ENCODE measurements at regions not wholly inside any gene's neighbourhood (a gene's known extent, or its start where the extent isn't known, plus 50 kb on each side); places are given as distances from the start of the nearest gene placed in this dataset.
"Not testable (repeated sequence)": the region's sequence is repeated elsewhere in the genome, so short reads cannot be mapped to it uniquely, and the experiment has no call there.

DNA sequence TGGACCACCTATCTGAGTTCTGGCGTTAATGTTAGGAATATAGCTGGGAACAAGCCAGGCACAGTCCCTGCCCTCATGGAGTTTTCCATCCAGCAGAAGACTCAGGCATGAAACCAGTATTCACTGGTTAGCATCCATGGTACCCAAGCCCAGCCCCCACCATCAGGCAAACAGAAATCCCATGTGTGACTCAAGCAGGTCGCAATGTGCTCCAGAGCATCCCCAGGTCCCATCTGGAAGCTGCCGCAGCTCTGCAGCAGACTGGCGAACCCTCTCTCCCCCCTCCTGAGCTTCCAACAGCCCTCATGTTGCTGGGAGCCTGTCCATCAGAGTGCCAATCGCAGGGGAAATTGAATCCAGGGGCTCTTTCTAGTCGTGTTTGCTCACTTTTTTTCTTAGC, 174.2 kb downstream of the RRAGC start:
- H3K4me3 ChIP-seq (ENCODE audit: low read depth, low read length), result no peak overlapping the region
- no peak for DNase-seq (ENCODE audit: low read depth)

DNA sequence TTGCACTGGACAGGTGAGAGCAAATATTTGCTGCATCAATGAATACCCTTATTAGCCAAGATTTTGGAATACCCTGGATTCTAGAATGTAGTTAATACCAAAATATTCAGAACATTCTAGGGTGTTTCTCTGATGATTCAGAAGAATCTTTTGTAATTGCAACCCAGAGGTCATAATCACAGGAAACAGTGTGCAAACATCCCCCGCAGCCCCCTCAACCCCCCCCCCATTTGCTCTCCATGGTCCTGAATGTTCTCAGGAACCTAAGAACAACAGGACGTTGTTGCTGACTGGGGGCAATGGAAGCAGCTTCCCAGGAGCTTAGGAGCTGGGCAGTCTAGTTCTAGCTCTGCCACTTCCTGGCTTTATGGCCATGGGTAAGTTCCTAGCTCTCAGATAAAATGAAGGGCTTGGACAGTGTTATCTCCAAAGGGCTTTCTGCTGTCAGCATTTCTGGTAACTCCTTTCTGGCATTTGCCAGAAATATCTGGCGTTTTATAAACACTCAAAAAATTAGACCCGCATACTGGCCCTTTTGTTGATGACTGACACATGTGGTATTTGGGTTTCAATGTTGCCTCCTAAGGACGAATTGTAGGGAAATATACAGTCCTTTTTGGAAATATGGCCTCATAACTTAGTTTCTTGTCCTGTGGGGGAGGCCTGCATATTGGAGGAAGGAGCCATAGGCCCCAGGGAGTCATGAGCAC, 178.6 kb downstream of the RRAGC start:
- DNase-seq (ENCODE audit: low read depth), result peak; percentile 6
- no peak overlapping the region for H3K4me3 ChIP-seq (ENCODE audit: low read depth, low read length)

DNA sequence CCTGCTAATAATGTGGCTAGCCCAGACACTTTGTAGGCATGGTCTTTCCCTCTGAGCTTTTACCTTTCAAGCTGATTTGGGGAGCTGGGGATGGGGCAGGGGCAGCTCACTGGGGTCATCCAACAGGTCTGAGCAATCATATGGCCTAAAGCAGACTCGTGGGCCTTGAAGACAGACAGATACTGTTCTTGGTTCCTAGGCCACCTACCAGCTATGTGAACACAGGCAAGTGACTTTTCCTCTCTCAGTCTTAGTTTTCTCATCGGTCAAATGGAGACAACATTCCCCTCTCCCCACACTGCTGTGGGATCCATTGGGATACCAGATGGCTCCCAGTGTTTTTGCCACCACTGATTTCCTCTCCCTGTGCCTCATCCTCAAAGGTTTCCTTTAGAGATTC, 181.8 kb downstream of the RRAGC start:
- no peak for DNase-seq (ENCODE audit: low read depth)
- H3K4me3 ChIP-seq (ENCODE audit: low read depth, low read length), result no peak overlapping the region

DNA sequence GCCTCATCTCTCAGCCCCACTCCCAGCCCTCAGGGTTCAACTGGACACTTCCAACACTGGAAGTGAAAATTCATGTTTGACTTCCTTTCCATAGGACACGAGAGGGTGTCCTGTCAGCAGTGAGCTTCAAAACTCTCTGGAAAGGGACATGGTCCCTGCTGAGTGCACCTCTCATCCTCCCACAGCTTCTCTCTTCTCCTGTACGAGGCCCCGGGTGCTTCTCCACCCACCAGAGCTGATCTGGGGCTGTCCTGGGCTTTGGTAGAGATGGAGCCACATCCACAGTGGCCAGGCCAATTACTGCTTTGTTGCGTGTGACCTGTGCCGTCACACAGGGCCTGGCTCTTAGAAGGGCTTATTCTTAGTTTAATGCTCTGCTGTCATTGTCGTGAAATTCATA, 182.3 kb downstream of the RRAGC start:
- H3K4me3 ChIP-seq (ENCODE audit: low read depth, low read length), result no peak overlapping the region

DNA sequence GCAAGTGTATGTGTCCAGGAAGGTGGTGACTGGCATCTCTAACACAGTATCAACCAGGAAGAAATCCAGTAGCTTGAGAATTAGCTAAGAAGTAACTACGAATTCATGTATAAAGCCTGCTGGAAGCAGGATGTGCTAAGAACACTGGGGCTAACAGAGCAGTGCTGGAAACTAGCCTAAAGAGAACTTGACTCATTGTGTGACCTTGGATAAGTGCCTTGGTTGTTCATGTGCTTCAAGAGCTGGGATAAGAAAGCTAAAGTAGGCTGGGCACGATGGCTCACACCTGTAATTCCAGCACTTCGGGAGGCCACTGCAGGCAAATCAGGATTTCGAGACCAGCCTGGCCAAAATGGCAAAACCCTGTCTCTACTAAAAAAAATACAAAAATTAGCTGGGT, 186.9 kb downstream of the RRAGC start:
- DNase-seq (ENCODE audit: low read depth), result no peak
- H3K4me3 ChIP-seq (ENCODE audit: low read depth, low read length), result no peak overlapping the region

More for the DNA sequence above, 182.3 kb downstream of the RRAGC start:
- no peak for DNase-seq (ENCODE audit: low read depth)

DNA sequence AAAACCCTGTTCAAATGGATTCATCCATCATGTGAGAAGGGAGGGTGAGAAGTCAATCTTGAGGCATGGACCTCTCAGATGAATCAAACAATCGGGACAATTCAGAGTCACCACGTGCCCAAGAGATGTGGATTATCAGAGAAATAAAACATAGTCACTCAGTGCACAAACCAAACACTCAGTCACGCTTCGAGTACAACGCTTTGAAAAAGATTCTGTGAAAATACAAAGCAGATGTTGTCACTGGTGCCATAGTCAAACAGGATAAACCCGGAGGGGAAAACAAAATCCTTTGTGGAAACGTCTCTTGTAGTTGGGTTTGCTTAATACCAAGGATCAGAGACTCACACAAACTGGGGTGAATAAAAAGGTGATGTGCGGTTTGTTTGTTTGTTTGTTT, 188.4 kb downstream of the RRAGC start:
- DNase-seq (ENCODE audit: low read depth), result no peak
- no peak overlapping the region for H3K4me3 ChIP-seq (ENCODE audit: low read depth, low read length)

DNA sequence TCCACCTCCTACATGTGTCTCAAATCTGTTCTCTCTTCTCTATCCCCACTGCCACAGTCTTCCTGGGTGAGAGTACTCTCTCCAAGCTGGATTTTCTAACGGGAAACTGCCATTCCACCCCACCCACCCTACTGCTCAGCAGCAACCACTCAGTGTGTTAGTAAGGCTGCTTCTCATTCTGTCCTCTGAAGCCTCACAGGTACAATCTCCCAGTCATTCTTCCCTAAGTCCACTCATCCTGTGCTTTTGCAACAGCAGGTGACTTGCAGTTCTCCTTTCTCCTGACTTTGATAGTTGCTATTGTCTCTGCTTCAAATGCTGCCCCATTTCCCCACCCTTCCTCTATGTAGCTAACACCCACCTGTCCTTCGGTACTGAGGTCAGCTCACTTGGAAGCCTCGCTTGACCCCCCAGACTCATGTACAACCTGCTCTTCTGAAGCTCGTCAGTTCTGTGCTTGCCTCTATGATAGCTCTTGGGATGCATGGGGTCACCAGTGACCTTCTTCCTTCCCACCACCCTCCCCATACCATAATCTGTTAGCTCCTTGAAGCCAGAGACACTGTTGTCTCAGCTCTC, 188.9 kb downstream of the RRAGC start:
- no peak overlapping the region for H3K4me3 ChIP-seq (ENCODE audit: low read depth, low read length)
- DNase-seq (ENCODE audit: low read depth), result no peak

DNA sequence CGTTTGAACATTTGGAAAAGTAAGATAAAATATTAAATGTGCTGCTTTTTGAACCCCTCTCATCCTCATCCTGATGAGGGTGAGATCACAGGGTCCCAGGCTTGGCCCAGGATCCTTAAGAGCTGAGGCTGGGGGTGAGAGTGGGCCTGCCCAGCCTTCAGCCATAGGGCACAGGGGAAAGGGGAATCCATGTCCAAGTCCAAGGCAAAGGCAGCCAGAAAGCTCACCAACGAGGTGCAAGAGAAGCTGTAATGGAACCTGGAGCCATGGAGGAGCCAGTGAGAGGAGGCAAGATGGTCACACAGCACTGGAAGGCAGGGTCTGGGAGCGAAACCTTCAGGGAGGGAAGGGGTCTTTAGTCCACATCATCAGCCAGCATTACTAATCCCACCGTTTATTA, 191.9 kb downstream of the RRAGC start:
- no peak for DNase-seq (ENCODE audit: low read depth)
- H3K4me3 ChIP-seq (ENCODE audit: low read depth, low read length), result no peak overlapping the region

DNA sequence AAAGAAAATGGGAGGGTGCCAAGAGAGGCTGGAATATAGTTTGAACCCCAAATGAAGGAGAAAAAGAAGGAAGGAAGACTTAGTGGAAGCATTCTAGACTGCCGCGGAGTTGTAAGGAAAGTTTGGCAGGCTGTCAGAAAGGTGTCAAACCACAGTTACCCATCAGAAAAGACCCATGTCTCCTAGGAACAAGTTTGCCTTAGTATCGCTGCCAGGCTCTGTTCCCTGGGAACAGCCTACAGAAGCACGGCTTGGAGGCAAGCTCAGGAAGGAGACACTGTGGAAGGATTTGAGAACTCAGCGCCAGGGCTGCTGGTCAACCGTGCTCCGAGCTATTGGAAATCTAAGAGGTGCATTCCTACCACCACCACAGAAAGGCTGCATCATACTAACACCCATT, 197.4 kb downstream of the RRAGC start:
- H3K4me3 ChIP-seq (ENCODE audit: low read depth, low read length), result no peak overlapping the region

DNA sequence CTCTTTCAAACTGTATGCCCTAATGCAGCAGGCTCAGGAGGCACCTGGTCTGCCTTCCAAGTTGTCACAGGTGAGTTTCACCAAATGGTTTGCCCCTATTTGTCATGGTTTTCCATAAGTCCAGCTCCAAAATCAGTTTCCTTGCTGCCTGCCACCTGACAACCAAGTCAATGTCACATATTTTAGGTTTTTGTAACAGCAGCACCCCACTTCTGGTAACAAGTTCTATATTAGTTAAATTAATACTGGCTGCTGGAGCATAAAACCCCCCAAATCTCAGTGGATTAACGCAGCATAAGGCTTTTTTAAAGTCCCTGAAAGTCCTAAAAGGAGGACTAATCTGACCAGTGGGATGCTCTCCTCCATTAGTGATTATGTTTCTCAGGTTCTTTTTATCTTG, 200.7 kb downstream of the RRAGC start:
- no peak overlapping the region for H3K4me3 ChIP-seq (ENCODE audit: low read depth, low read length)
- no peak for DNase-seq (ENCODE audit: low read depth)

More for the DNA sequence above, 197.4 kb downstream of the RRAGC start:
- no peak for DNase-seq (ENCODE audit: low read depth)

DNA sequence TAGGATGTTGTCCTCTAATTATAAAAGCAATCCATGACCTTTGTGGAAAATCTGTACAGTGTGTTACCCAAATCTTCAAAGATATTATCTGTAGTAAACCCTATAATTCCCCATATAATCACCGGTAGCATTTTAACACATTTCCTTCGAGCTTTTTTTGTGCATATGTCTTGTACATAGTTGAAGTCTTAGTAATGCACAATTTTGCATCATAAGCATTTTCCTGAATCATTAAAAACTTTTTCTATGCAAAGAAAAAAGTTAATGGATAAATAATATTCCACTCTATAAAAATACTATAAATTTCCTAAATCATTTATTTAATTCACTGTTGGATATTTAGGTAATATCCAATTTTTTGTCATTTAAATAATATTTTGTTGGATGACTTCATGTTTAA, 201.7 kb downstream of the RRAGC start:
- no peak for DNase-seq (ENCODE audit: low read depth)
- H3K4me3 ChIP-seq (ENCODE audit: low read depth, low read length), result no peak overlapping the region

DNA sequence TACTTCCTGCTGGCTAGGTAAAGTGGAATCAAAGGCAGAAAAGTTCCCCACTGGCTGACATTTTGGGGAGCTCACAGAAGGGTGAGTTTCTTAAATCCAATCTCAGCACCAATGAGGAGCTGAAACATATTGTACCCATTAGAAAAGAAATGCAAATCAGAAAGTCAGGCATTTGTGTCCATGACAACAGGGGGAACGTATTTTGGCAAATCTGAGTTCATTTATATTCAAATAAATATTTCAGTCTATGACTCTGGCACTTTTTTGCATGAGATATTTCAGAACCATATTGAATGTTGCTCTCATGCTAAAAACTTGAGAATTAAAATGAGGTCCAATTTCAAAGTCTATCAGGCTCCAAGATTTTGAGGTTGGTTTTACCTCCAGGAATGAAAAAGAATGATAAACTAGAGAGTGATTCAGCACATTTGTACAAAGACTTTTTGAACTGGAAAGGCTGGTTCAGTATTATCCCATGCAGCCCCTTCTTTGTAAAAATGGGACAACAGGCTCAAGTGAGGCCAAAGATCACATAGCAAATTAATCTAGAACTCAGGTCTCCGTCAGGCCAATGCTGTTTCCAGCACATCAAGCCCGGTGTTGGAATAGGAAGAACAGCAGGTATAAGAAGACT, 202.2 kb downstream of the RRAGC start:
- DNase-seq (ENCODE audit: low read depth), result no peak
- no peak overlapping the region for H3K4me3 ChIP-seq (ENCODE audit: low read depth, low read length)

DNA sequence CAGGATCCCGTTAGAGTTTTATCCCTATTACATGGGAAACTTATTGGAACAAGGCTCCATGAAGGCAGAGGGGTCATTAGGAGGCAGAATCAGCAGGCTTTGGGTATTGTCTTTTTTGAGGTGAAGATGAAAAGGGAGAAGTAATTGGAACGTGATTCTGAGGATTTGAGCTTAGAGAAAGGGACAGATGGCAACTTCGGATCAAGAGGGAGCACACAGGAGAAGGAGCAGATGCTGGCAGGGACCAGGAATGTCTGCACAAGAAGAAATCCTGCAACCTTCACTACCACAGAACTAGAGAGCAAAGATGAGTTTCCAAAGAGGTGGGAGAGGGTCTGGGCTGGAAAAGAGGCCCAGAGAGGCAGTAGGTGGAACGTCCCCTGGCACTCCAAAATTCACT, 202.8 kb downstream of the RRAGC start:
- no peak overlapping the region for H3K4me3 ChIP-seq (ENCODE audit: low read depth, low read length)
- no peak for DNase-seq (ENCODE audit: low read depth)

DNA sequence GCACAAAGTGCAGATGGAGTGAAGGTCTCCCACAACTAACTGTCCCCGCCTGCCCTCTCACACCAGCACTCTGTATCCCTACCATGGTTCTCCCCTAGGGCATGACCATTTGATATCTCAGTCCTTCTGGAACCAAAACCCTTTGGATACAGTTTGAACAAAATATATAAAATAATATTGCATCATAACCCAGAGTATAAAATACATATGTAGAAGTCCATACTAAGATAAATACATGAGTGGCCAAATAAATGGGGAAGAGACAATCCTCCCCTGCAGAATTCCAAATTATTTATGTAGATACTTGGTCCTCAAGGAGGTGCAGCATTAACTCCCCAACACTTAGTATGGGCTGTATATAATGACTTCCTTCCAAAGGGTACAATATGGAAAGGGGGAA, 207.4 kb downstream of the RRAGC start:
- DNase-seq (ENCODE audit: low read depth), result no peak
- no peak overlapping the region for H3K4me3 ChIP-seq (ENCODE audit: low read depth, low read length)

DNA sequence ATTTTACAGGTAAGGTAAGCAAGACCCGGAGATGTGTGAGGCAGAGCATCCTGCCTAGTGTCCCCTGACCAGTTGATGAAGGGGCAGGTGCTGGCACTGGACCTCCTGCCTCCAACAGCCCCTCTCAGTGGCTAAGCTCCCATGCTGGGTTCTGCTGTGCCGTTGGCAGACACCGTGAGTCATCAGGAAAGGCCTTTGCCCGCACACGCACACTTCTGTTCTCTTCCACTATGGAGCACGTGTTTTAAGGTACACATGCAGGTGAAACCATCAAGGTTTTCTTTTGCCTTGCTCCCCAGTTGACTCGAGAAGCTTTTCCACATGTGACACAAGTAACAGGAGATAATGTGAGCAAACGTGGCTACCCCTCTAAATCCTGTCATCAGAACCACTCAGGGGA, 207.9 kb downstream of the RRAGC start:
- DNase-seq (ENCODE audit: low read depth), result no peak
- no peak overlapping the region for H3K4me3 ChIP-seq (ENCODE audit: low read depth, low read length)

DNA sequence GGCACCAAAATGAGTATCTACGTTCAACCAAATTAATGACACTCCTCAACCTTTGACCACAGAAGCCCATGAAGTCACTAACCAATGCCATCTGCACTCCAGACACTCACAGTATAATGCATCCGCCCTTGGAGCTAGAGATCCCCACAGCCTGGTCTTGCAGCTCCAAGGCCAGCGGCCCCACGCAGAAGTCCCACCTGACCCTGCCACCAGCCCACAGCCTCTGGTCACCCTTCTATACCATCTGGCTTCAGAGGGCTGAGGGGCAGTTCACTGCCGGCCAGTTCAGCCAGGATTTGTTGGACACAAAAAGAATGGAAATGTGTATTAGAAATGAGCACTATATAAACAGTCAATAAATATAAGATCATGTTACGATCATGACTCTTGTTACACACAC, 211.2 kb downstream of the RRAGC start:
- no peak overlapping the region for H3K4me3 ChIP-seq (ENCODE audit: low read depth, low read length)
- no peak for DNase-seq (ENCODE audit: low read depth)

DNA sequence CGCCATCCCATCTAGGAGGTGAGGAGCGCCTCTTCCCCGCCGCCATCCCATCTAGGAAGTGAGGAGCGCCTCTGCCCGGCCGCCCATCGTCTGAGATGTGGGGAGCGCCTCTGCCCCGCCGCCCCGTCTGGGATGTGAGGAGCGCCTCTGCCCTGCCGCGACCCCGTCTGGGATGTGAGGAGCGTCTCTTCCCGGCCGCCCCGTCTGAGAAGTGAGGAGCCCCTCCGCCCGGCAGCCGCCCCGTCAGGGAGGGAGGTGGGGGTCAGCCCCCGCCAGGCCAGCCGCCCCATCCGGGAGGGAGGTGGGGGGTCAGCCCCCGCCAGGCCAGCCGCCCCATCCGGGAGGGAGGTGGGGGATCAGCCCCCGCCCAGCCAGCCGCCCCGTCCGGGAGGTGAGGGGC, 212.2 kb downstream of the RRAGC start:
- DNase-seq (ENCODE audit: low read depth); H3K4me3 ChIP-seq (ENCODE audit: low read depth, low read length): not testable (repeated sequence)

DNA sequence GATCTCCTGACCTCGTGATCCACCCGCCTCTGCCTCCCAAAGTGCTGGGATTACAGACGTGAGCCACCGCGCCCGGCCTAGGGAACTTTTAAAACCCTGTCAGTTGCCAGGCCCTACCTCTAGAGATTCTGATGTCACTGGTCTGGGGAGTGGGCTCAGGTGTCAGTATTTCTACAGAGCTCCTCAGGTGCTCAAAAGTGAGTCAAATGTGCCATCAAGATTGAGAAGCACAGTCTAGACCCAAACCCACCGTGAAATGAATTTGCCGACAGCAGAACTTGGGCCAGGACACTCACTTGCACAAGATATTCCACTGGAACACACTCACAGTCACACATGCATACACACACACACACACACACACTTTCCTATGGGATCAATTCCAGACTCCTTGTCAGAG, 215.5 kb downstream of the RRAGC start:
- no peak overlapping the region for H3K4me3 ChIP-seq (ENCODE audit: low read depth, low read length)
- DNase-seq (ENCODE audit: low read depth), result no peak

DNA sequence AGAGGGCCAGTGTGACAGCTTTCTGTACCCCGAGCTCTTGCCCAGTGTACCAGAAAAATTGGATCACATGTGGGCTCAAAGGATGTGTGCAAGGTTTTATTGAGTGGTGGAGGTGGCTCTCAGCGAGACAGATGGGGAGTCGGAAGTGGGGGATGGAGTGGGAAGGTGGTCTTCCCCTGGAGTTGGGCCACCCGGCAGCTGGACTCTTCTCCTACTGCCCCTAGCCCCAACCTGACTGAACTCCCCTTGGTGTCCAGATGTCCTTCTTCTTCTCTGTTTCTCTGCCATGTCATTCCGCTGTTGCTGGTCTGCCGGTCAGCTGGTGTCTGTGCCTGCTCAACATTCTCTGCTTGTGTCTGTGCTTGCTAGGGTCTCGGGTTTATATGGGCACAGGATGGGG, 217.9 kb downstream of the RRAGC start:
- no peak overlapping the region for H3K4me3 ChIP-seq (ENCODE audit: low read depth, low read length)
- DNase-seq (ENCODE audit: low read depth), result no peak

DNA sequence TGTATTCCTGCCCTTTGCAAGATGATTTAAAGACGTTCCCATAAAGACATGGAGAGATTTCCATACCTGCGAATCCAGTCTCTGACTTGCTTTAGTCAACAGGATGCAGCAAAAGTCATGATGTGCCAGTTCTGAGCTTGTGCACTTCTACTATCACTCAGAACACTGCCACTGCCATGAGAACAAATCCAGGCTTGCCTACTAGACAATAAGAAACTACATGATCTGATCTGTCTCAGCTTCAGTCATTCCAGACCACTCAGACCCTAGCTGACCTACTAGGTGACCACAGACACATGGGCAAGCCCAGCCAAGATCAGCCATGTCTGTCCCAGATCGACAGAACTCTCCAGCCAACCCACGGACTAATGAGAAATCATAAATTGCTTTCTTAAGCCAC, 219.2 kb downstream of the RRAGC start:
- DNase-seq (ENCODE audit: low read depth), result no peak
- H3K4me3 ChIP-seq (ENCODE audit: low read depth, low read length), result no peak overlapping the region

DNA sequence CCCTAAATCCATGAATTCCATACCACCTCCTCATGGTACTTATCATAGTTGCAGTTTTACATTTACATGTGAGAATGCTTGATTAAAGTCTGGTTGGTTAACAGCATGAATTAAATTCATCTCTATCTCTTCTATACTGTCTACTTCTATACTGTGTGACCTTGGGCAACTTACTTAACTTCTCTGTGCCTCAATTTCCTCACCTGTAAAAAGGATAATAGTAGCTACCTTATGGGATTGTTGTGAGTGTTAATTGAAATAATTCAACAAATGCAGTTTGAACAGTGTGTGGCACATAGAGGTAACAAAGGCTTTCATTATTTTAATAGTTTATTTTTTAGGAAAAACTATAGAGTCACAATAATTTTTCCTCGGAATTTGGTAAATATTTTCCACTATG, 231.3 kb downstream of the RRAGC start:
- no peak overlapping the region for H3K4me3 ChIP-seq (ENCODE audit: low read depth, low read length)
- no peak for DNase-seq (ENCODE audit: low read depth)

Data from skeletal muscle cell (primary cell).